H9 (cell line): ENCODE measurements at regions not wholly inside any gene's neighbourhood (a gene's known extent, or its start where the extent isn't known, plus 50 kb on each side); places are given as distances from the start of the nearest gene placed in this dataset.

ENCODE experiments used
- DNase-seq: peaks from one replicate; pipeline ENCODE4 v3.0.0-alpha.2; 2017
- H2AFZ ChIP-seq: one replicate; pipeline ENCODE4 v1.6.1; 2013; ENCODE audit warnings: mild to moderate bottlenecking, low read length, control low read depth, moderate library complexity
- H2AK5ac ChIP-seq: 2 replicates; pipeline ENCODE4 v1.6.1; 2013; ENCODE audit warnings: low read length, control low read depth, mixed read lengths; ENCODE audit not compliant: insufficient read length
- H2BK120ac ChIP-seq: one replicate; pipeline ENCODE4 v1.6.1; 2013; ENCODE audit warnings: low read depth, mild to moderate bottlenecking, low read length, control low read depth, inconsistent platforms; ENCODE audit not compliant: poor library complexity, severe bottlenecking
- H2BK12ac ChIP-seq: 2 replicates; pipeline ENCODE4 v1.6.1; 2013; ENCODE audit warnings: low read length, control low read depth, mixed read lengths, low read depth; ENCODE audit not compliant: insufficient read length
- H2BK15ac ChIP-seq: 2 replicates; pipeline ENCODE4 v1.6.1; 2013; ENCODE audit warnings: low read depth, low read length, control low read depth
- H2BK20ac ChIP-seq: one replicate; pipeline ENCODE4 v1.6.1; 2013; ENCODE audit warnings: low read depth, mild to moderate bottlenecking, low read length, control low read depth, inconsistent platforms; ENCODE audit not compliant: poor library complexity, severe bottlenecking
- H2BK5ac ChIP-seq: 2 replicates; pipeline ENCODE4 v1.6.1; 2013; ENCODE audit warnings: low read length, control low read depth, mixed read lengths; ENCODE audit not compliant: insufficient read length
- H3K14ac ChIP-seq: 2 replicates; pipeline ENCODE4 v1.6.1; 2013; ENCODE audit warnings: low read length, control low read depth; ENCODE audit not compliant: insufficient read depth
- H3K18ac ChIP-seq: 2 replicates; pipeline ENCODE4 v1.6.1; 2013; ENCODE audit warnings: low read depth, mild to moderate bottlenecking, mixed read lengths, low read length, control low read depth; ENCODE audit not compliant: insufficient read length
- H3K23ac ChIP-seq: 2 replicates; pipeline ENCODE4 v1.6.1; 2013; ENCODE audit warnings: low read length, control low read depth, mixed read lengths, low read depth; ENCODE audit not compliant: insufficient read length
- H3K23me2 ChIP-seq: 2 replicates; pipeline ENCODE4 v1.6.1; 2013; ENCODE audit warnings: low read depth, mild to moderate bottlenecking, mixed read lengths, low read length, control low read depth; ENCODE audit not compliant: insufficient read length, poor library complexity, severe bottlenecking
- H3K27ac ChIP-seq: 2 replicates; pipeline ENCODE4 v1.5.1; 2013; ENCODE audit warnings: low read length, control low read depth, mixed read lengths, low read depth; ENCODE audit not compliant: insufficient read length
- H3K27me3 ChIP-seq: 2 replicates; pipeline ENCODE4 v1.6.1; 2013; ENCODE audit warnings: low read length, control low read depth, inconsistent platforms; ENCODE audit not compliant: insufficient read depth
- H3K4ac ChIP-seq: 2 replicates; pipeline ENCODE4 v1.6.1; 2013; ENCODE audit warnings: low read depth, mild to moderate bottlenecking, control low read depth, inconsistent platforms, low read length, moderate library complexity
- H3K4me1 ChIP-seq: 2 replicates; pipeline ENCODE4 v1.6.1; 2013; ENCODE audit warnings: low read length, control low read depth, inconsistent platforms; ENCODE audit not compliant: insufficient read depth
- H3K4me2 ChIP-seq: 2 replicates; pipeline ENCODE4 v1.6.1; 2013; ENCODE audit warnings: low read length, control low read depth, mixed read lengths; ENCODE audit not compliant: insufficient read length, insufficient read depth
- H3K56ac ChIP-seq: 2 replicates; pipeline ENCODE4 v1.6.1; 2013; ENCODE audit warnings: low read depth, mild to moderate bottlenecking, mixed read lengths, low read length, control low read depth; ENCODE audit not compliant: insufficient read length
- H3K79me1 ChIP-seq: 2 replicates; pipeline ENCODE4 v1.6.1; 2013; ENCODE audit warnings: low read depth, mild to moderate bottlenecking, moderate library complexity, low read length, control low read depth, inconsistent platforms; ENCODE audit not compliant: insufficient read depth, poor library complexity, severe bottlenecking
- H3K79me2 ChIP-seq: 2 replicates; pipeline ENCODE4 v1.6.1; 2013; ENCODE audit warnings: low read length, control low read depth, inconsistent platforms; ENCODE audit not compliant: insufficient read depth
- H3K9ac ChIP-seq: 2 replicates; pipeline ENCODE4 v1.6.1; 2013; ENCODE audit warnings: low read length, control low read depth, mixed read lengths; ENCODE audit not compliant: insufficient read length; ENCODE audit errors: extremely low read depth
- H3K9me3 ChIP-seq: one replicate; pipeline ENCODE4 v1.6.1; 2013; ENCODE audit warnings: low read depth, low read length, inconsistent platforms; ENCODE audit not compliant: control insufficient read depth
- H3T11ph ChIP-seq: one replicate; pipeline ENCODE4 v1.6.1; 2013; ENCODE audit warnings: mild to moderate bottlenecking, low read length, control low read depth, inconsistent platforms
- H4K20me1 ChIP-seq: one replicate; pipeline ENCODE4 v1.6.1; 2013; ENCODE audit not compliant: control insufficient read depth, insufficient read length, insufficient read depth
- H4K5ac ChIP-seq: 2 replicates; pipeline ENCODE4 v1.6.1; 2013; ENCODE audit warnings: low read depth, mild to moderate bottlenecking, mixed read lengths, low read length, control low read depth; ENCODE audit not compliant: insufficient read length
- H4K8ac ChIP-seq: replicated peaks from 2 replicates; pipeline ENCODE4 v1.6.1; 2013; ENCODE audit warnings: low read length, control low read depth, mixed read lengths, low read depth; ENCODE audit not compliant: insufficient read length
- H4K91ac ChIP-seq: 2 replicates; pipeline ENCODE4 v1.6.1; 2013; ENCODE audit warnings: low read depth, mild to moderate bottlenecking, moderate library complexity, mixed read lengths, low read length, control low read depth; ENCODE audit not compliant: insufficient read length
- H3K27ac Mint-ChIP-seq, 3 experiments: 2 replicates in 2 of 3; 3 replicates in 1 of 3; pipeline ENCODE4 v1.8.0; 2020 to 2021; ENCODE audit warnings: mixed read lengths in 3 of 3, mild to moderate bottlenecking in 1 of 3, moderate library complexity in 1 of 3
- H3K27me3 Mint-ChIP-seq: 2 replicates; pipeline ENCODE4 v1.8.0; 2021; ENCODE audit warnings: low read depth, mild to moderate bottlenecking, moderate library complexity, mixed read lengths
- H3K36me3 Mint-ChIP-seq, 3 experiments: 2 replicates in 2 of 3; 3 replicates in 1 of 3; pipeline ENCODE4 v1.8.0; 2020 to 2021; ENCODE audit warnings: low read depth in 3 of 3, mixed read lengths in 3 of 3; ENCODE audit not compliant: insufficient read depth in 1 of 3
- H3K4me1 Mint-ChIP-seq, 2 experiments: 2 replicates each; pipeline ENCODE4 v1.8.0; 2020; ENCODE audit warnings: mixed read lengths in 2 of 2
- H3K4me3 Mint-ChIP-seq, 2 experiments: 2 replicates in 1 of 2; 3 replicates in 1 of 2; pipeline ENCODE4 v1.8.0; 2020 to 2021; ENCODE audit warnings: mild to moderate bottlenecking in 2 of 2, mixed read lengths in 2 of 2, moderate library complexity in 1 of 2
- H3K9me3 Mint-ChIP-seq, 2 experiments: 2 replicates in 1 of 2; 3 replicates in 1 of 2; pipeline ENCODE4 v1.8.0; 2020; ENCODE audit warnings: mild to moderate bottlenecking in 2 of 2, mixed read lengths in 2 of 2, moderate library complexity in 1 of 2
- CTCF ChIP-seq: fragments of 200-600 bp; sonication (generic); conservative IDR thresholded peaks from 3 replicates; pipeline ENCODE4 v1.8.0; 2021; ENCODE audit warnings: antibody characterized with exemption, mild to moderate bottlenecking
- WGBS: extraction: QIAGEN DNeasy Blood & Tissue Kit; methylation state at CpG from one replicate; pipeline ENCODE4 v1.1.7; 2013; ENCODE audit warnings: missing lambda C conversion rate, low lambda C conversion rate, mixed read lengths; ENCODE audit not compliant: insufficient read length; ENCODE audit errors: extremely low coverage; 5-methylcytosine and 5-hydroxymethylcytosine counted together

GRCh38 chr11:122494221-122494620, 161.3 kb upstream of the UBASH3B start:
- Histone ChIP-seq H2BK120ac (no peak overlapping the region), H4K91ac (no peak overlapping the region), H3K27me3 (no peaks in the 10 kb centered on the region), H4K8ac (no peak overlapping the region), H2BK15ac (no peak overlapping the region), H2BK20ac (no peak overlapping the region), H3K9me3 (no peaks in the 10 kb centered on the region), H3K14ac (no peak overlapping the region), H3K4ac (no peak overlapping the region), H3K9ac (no peak overlapping the region), H2BK12ac (no peak overlapping the region), H3K4me2 (no peak overlapping the region), H3K27ac (no peak overlapping the region), H4K5ac (no peak overlapping the region), H4K20me1 (no peaks in the 10 kb centered on the region), H3K23ac (no peak overlapping the region), H2AK5ac (no peak overlapping the region), H3K23me2 (no peaks in the 10 kb centered on the region), H3T11ph (no peak overlapping the region), H3K4me1 (peaks cover 2% of the 10 kb centered on the region; the same call in 1 of the 2 replicates), H2AFZ (no peak overlapping the region), H2BK5ac (no peak overlapping the region), H3K79me1 (no peaks in the 10 kb centered on the region), H3K56ac (no peak overlapping the region), H3K18ac (no peak overlapping the region), H3K79me2 (no peaks in the 10 kb centered on the region)
- no peaks in the 10 kb centered on the region for H3K27me3 Mint-ChIP-seq
- WGBS: no CpG with 5 or more reads among the region's 2 CpGs
- no peaks in the 10 kb centered on the region for H3K9me3 Mint-ChIP-seq
- DNase-seq: no peak
- H3K27ac Mint-ChIP-seq: no peak overlapping the region
- no peak overlapping the region for H3K4me3 Mint-ChIP-seq
- no peak for TF ChIP-seq CTCF
- no peaks in the 10 kb centered on the region for H3K36me3 Mint-ChIP-seq
- no peaks in the 10 kb centered on the region for H3K4me1 Mint-ChIP-seq
